HG03565 (cell line): ENCODE measurements at regions not wholly inside any gene's neighbourhood (a gene's known extent, or its start where the extent isn't known, plus 50 kb on each side); places are given as distances from the start of the nearest gene placed in this dataset.

Experiments used
- ATAC-seq: cut with Tn5 transposase; IDR thresholded peaks from one replicate; pipeline ENCODE4 v1.9.1; 2021; ENCODE audit warnings: mild to moderate bottlenecking, moderate library complexity; ENCODE audit not compliant: unreplicated experiment

GRCh38 chr17:79506150-79506870 is 104.5 kb downstream of the RBFOX3 start:
- no peak for ATAC-seq

GRCh38 chr17:79505199-79505598 is 105.7 kb downstream of the RBFOX3 start:
- no peak for ATAC-seq

GRCh38 chr17:79504181-79504605 is 106.7 kb downstream of the RBFOX3 start:
- ATAC-seq, result no peak

GRCh38 chr17:79503126-79503839 is 107.6 kb downstream of the RBFOX3 start:
- no peak for ATAC-seq

GRCh38 chr17:79501910-79502309 is 108.9 kb downstream of the RBFOX3 start:
- no peak for ATAC-seq

GRCh38 chr17:79500745-79501618 is 109.9 kb downstream of the RBFOX3 start:
- no peak for ATAC-seq

GRCh38 chr17:79498854-79499253 is 112.0 kb downstream of the RBFOX3 start:
- no peak for ATAC-seq

GRCh38 chr17:79497777-79498348 is 113.0 kb downstream of the RBFOX3 start:
- no peak for ATAC-seq

- ATAC-seq, result no peak
Measured at GRCh38 chr17:79496422-79497005, 114.3 kb downstream of the RBFOX3 start.

- ATAC-seq, result no peak
Measured at GRCh38 chr17:79495665-79496064, 115.2 kb downstream of the RBFOX3 start.

GRCh38 chr17:79491006-79491405 is 119.8 kb downstream of the RBFOX3 start:
- no peak for ATAC-seq

- no peak for ATAC-seq
Measured at GRCh38 chr17:79490530-79490929, 120.3 kb downstream of the RBFOX3 start.

- no peak for ATAC-seq
Measured at GRCh38 chr17:79487149-79487548, 123.7 kb downstream of the RBFOX3 start.

- ATAC-seq, result no peak
Measured at GRCh38 chr17:79485991-79486390, 124.9 kb downstream of the RBFOX3 start.

GRCh38 chr17:79485419-79485985 is 125.3 kb downstream of the RBFOX3 start:
- no peak for ATAC-seq

- no peak for ATAC-seq
Measured at GRCh38 chr17:79484600-79485418, 126.0 kb downstream of the RBFOX3 start.

- ATAC-seq, result no peak
Measured at GRCh38 chr17:79483842-79484241, 127.0 kb downstream of the RBFOX3 start.

- no peak for ATAC-seq
Measured at GRCh38 chr17:79482727-79483521, 127.9 kb downstream of the RBFOX3 start.

- ATAC-seq, result no peak
Measured at GRCh38 chr17:79479876-79480275, 131.0 kb downstream of the RBFOX3 start.
